HCT116 (cell line): ENCODE measurements at regions not wholly inside any gene's neighbourhood (a gene's known extent, or its start where the extent isn't known, plus 50 kb on each side); places are given as distances from the start of the nearest gene placed in this dataset.

Experiments
- ATAC-seq: fragments of 200-7000 bp; cut with Tn5 transposase; 2 replicates; pipeline ENCODE4 v1.9.1; 2020; ENCODE audit warnings: mild to moderate bottlenecking, moderate library complexity
- BruUV-seq: library from RNA; stranded (reverse); fragments of 400-500 nt; replicated peaks from 2 replicates; lab custom pipeline; 2021; lab: Mats Ljungman, UMichigan
- CTCF ChIA-PET: fragments of 300-600 bp; sonication (Branson Sonifier 250); formaldehyde crosslinking; loops from one replicate; lab custom pipeline; 2021; ENCODE audit warnings: antibody characterized with exemption; lab: Charles Lee
- POLR2A ChIA-PET: fragments of 300-600, 350-600 bp; sonication (Branson Sonifier 250); formaldehyde crosslinking; loops from one replicate; lab custom pipeline; 2021; ENCODE audit warnings: antibody characterized with exemption; lab: Charles Lee
- RAD21 ChIA-PET, 2 experiments: fragments of 300-600 bp; sonication (Branson Sonifier 250); formaldehyde crosslinking; loops; one replicate each; lab custom pipeline; 2023; ENCODE audit warnings: low total read pairs in 2 of 2; ENCODE audit not compliant: uncharacterized antibody in 2 of 2, unreplicated experiment in 2 of 2, low non-redundant PET in 1 of 2; lab: Charles Lee
- DNase-seq: peaks from one replicate; pipeline ENCODE4 v3.0.0-alpha.2; 2010; ENCODE audit warnings: low read depth, low spot score
- H2AFZ ChIP-seq: fragments of 200-600 bp; shearing (Covaris generic), sonication (generic); 2 replicates; pipeline ENCODE4 v1.6.1; 2017; ENCODE audit warnings: low read depth, mixed run types, mixed read lengths, antibody characterized with exemption, low read length; ENCODE audit not compliant: poor library complexity, severe bottlenecking
- H3K27ac ChIP-seq: 2 replicates; pipeline ENCODE4 v1.5.1; 2012; ENCODE audit warnings: low read depth, low read length
- H3K27me3 ChIP-seq: fragments of 200-600 bp; sonication (generic); 2 replicates; pipeline ENCODE4 v1.6.1; 2016; ENCODE audit warnings: mixed run types, low read length, mixed read lengths; ENCODE audit not compliant: insufficient read depth
- H3K36me3 ChIP-seq, 2 experiments: fragments of 200-500 bp in 1 of 2; fragments of 200-600 bp in 1 of 2; sonication (Bioruptor generic) in 1 of 2; sonication (generic) in 1 of 2; 2 replicates each; pipeline versions ENCODE4 v1.5.1 to v1.6.1; 2014 to 2016; ENCODE audit warnings: low read length in 2 of 2, inconsistent platforms in 1 of 2, mixed read lengths in 1 of 2, mixed run types in 1 of 2; ENCODE audit not compliant: insufficient read depth in 2 of 2, control insufficient read depth in 1 of 2
- H3K4me1 ChIP-seq, 2 experiments: fragments of 200-600 bp in 1 of 2; sonication (generic) in 1 of 2; 2 replicates each; pipeline versions ENCODE4 v1.5.1 to v1.6.1; 2012 to 2017; ENCODE audit warnings: low read length in 2 of 2, inconsistent platforms in 1 of 2, mild to moderate bottlenecking in 1 of 2, mixed read lengths in 1 of 2, mixed run types in 1 of 2, moderate library complexity in 1 of 2; ENCODE audit not compliant: insufficient read depth in 2 of 2, control insufficient read depth in 1 of 2
- H3K4me2 ChIP-seq: fragments of 200-600 bp; sonication (generic); 2 replicates; pipeline ENCODE4 v1.6.1; 2017; ENCODE audit warnings: mixed run types, low read length, mixed read lengths
- H3K4me3 ChIP-seq, 2 experiments: fragments of 200-600 bp in 1 of 2; sonication (generic) in 1 of 2; replicated peaks in 1 of 2; 2 replicates each; pipeline ENCODE4 v1.5.1; 2011 to 2016; ENCODE audit warnings: low read length in 2 of 2, control low read depth in 1 of 2, low read depth in 1 of 2, mild to moderate bottlenecking in 1 of 2, mixed read lengths in 1 of 2, mixed run types in 1 of 2
- H3K79me2 ChIP-seq: fragments of 200-600 bp; sonication (generic); 2 replicates; pipeline ENCODE4 v1.6.1; 2017; ENCODE audit warnings: mild to moderate bottlenecking, mixed run types, low read length, moderate library complexity, mixed read lengths; ENCODE audit not compliant: insufficient read depth
- H3K9ac ChIP-seq: fragments of 200-600 bp; sonication (generic); 2 replicates; pipeline ENCODE4 v1.6.1; 2016; ENCODE audit warnings: low read length, mixed read lengths
- H3K9me2 ChIP-seq: fragments of 200-600 bp; sonication (generic), shearing (Covaris generic); 2 replicates; pipeline ENCODE4 v1.6.1; 2017; ENCODE audit warnings: mixed run types, mild to moderate bottlenecking, moderate library complexity; ENCODE audit not compliant: insufficient read depth
- H3K9me3 ChIP-seq, 2 experiments: fragments of 200-500 bp in 1 of 2; fragments of 200-600 bp in 1 of 2; sonication (Bioruptor generic) in 1 of 2; sonication (generic) in 1 of 2; 2 replicates each; pipeline ENCODE4 v1.6.1; 2014 to 2017; ENCODE audit warnings: low read length in 2 of 2, mixed read lengths in 2 of 2, inconsistent platforms in 1 of 2, low read depth in 1 of 2, mild to moderate bottlenecking in 1 of 2, mixed run types in 1 of 2, moderate library complexity in 1 of 2; ENCODE audit not compliant: control insufficient read depth in 1 of 2, insufficient read depth in 1 of 2
- H4K20me1 ChIP-seq: fragments of 200-600 bp; sonication (generic), shearing (Covaris generic); 2 replicates; pipeline ENCODE4 v1.6.1; 2017; ENCODE audit warnings: mixed run types, mild to moderate bottlenecking, moderate library complexity; ENCODE audit not compliant: insufficient read depth
- CBX3 ChIP-seq: IDR thresholded peaks from 2 replicates; pipeline ENCODE4 v1.6.1; 2012; ENCODE audit warnings: low read depth
- EGR1 ChIP-seq: IDR thresholded peaks from 2 replicates; pipeline ENCODE4 v1.6.1; 2012; ENCODE audit warnings: low read depth
- EZH2 ChIP-seq: fragments of 200-600 bp; sonication (generic); IDR thresholded peaks from 2 replicates; pipeline ENCODE4 v1.6.1; 2017; ENCODE audit warnings: antibody characterized with exemption, mixed run types
- EZH2phosphoT487 ChIP-seq: fragments of 200-600 bp; IDR thresholded peaks from 2 replicates; pipeline ENCODE4 v1.6.1; 2018; ENCODE audit warnings: antibody characterized with exemption, borderline replicate concordance
- FOSL1 ChIP-seq: IDR thresholded peaks from 2 replicates; pipeline ENCODE4 v1.6.1; 2012; ENCODE audit warnings: low read depth
- JUND ChIP-seq: IDR thresholded peaks from 2 replicates; pipeline ENCODE4 v1.6.1; 2012
- MAX ChIP-seq: IDR thresholded peaks from 2 replicates; pipeline ENCODE4 v1.6.1; 2012
- POLR2A ChIP-seq: IDR thresholded peaks from 2 replicates; pipeline ENCODE4 v1.7.0; 2011; ENCODE audit warnings: borderline replicate concordance; ENCODE audit not compliant: insufficient read depth, insufficient read length; ENCODE audit errors: extremely low read depth
- RAD21 ChIP-seq: IDR thresholded peaks from 2 replicates; pipeline ENCODE4 v1.6.1; 2012; ENCODE audit warnings: low read depth, mild to moderate bottlenecking
- SIN3A ChIP-seq: IDR thresholded peaks from 2 replicates; pipeline ENCODE4 v1.6.1; 2012; ENCODE audit warnings: low read depth
- SP1 ChIP-seq: IDR thresholded peaks from 2 replicates; pipeline ENCODE4 v1.6.1; 2012; ENCODE audit warnings: low read depth
- TCF7L2 ChIP-seq: IDR thresholded peaks from 2 replicates; pipeline ENCODE4 v1.7.0; 2011; ENCODE audit warnings: borderline replicate concordance, inconsistent platforms; ENCODE audit not compliant: insufficient read depth, insufficient read length; ENCODE audit errors: extremely low read depth
- ZBTB33 ChIP-seq: IDR thresholded peaks from 2 replicates; pipeline ENCODE4 v1.6.1; 2011; ENCODE audit warnings: mild to moderate bottlenecking, low read length, moderate library complexity; ENCODE audit not compliant: insufficient replicate concordance; ENCODE audit errors: extremely low read depth
- intact Hi-C: fragments of 100-400 bp; cut with micrococcal nuclease; formaldehyde crosslinking; loops from 2 replicates; pipeline ENCODE4 v1.10.0; 2022

DNA sequence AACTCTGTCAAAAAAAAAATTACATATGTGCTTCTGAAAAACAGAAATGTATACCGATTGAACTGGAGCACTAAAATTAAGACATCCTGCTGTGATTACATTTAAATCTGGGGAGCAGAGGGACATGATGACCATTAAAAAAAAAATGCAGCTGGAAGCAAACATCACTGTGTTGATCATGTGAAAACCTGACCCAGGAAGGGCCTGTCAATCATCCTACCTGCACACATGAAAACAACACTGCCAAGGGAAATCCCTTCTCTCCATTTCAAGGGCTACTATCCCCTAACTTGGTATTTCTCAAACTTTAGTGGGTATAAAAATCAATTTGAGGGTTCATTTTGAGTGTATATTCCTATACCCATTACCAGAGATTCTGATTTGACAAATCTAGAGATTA lies 719.9 kb upstream of the CBLB start (continued):
- TF ChIP-seq FOSL1 (no peak), JUND (no peak), RAD21 (no peak)

DNA sequence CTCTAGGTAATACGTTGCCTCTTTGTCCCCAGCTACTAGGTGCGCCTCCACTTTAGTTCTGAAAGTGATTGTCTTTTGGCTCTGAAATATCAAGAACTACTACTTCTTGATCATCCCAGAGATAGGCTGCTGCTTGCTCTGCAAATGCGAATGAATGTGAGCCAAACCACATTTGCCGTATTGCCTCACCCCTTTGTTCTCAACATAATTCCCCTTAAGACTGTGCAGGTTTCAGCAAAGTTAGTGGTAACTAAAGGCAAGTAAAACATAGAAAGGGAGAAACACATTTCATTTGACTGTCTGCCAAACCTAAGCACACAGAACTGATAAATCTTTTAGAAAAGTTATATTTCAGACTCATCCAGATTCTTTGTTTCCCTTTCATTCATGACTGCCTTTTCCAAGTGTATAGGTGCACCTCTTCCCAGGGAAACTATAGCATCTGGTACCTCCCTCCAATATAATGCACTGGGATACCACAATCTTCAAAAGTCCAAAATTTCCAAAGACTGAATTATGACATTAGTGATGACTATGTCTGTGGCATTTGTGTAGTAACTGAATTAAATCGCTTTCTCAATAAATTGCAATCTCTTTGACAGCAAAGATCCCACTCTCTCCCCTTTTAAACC lies 720.6 kb upstream of the CBLB start:
- Histone ChIP-seq H3K9me3 (no peaks in the 10 kb centered on the region), H3K27me3 (no peaks in the 10 kb centered on the region), H3K4me1 (no peaks in the 10 kb centered on the region), H3K4me3 (no peak overlapping the region), H3K36me3 (no peaks in the 10 kb centered on the region), H3K4me2 (no peak overlapping the region), H3K27ac (no peak overlapping the region), H3K79me2 (no peaks in the 10 kb centered on the region), H4K20me1 (no peaks in the 10 kb centered on the region), H2AFZ (no peak overlapping the region), H3K9me2 (no peaks in the 10 kb centered on the region), H3K9ac (no peak overlapping the region)
- DNase-seq: no peak
- ChIA-PET CTCF (no interaction called here), POLR2A (no interaction called here), RAD21 (no interaction called here)
- TF ChIP-seq SIN3A: no peak
- TF ChIP-seq SP1: no peak
- no peak for TF ChIP-seq TCF7L2
- no peak for TF ChIP-seq EZH2phosphoT487
- TF ChIP-seq EZH2: no peak
- TF ChIP-seq CBX3: no peak
- no peak for TF ChIP-seq JUND
- TF ChIP-seq MAX: no peak
- no peak for TF ChIP-seq POLR2A
- no peak for TF ChIP-seq EGR1
- no peak for TF ChIP-seq ZBTB33
- ATAC-seq: no peak
- BruUV-seq: no TSS peak
- intact Hi-C loops: no loop called here
